ENCODE measurements at regions not wholly inside any gene's neighbourhood (a gene's known extent, or its start where the extent isn't known, plus 50 kb on each side); places are given as distances from the start of the nearest gene placed in this dataset.
"Not testable (repeated sequence)": the region's sequence is repeated elsewhere in the genome, so short reads cannot be mapped to it uniquely, and the experiment has no call there.

- no peak for ATAC-seq
- no peak for TF ChIP-seq TOX (CRISPR knock-in tag; IDR thresholded peaks at IDR 0.05; ENCODE audit: borderline replicate concordance)
- TF ChIP-seq ZC3H10 (CRISPR knock-in tag; IDR thresholded peaks at IDR 0.05), result no peak
- TF ChIP-seq ZNF8 (CRISPR knock-in tag; IDR thresholded peaks at IDR 0.05), result no peak
- no peak for TF ChIP-seq ZFP30 (CRISPR knock-in tag; IDR thresholded peaks at IDR 0.05)
- no peak for TF ChIP-seq RARB (CRISPR knock-in tag; IDR thresholded peaks at IDR 0.05)
- no peak for TF ChIP-seq CSRNP3 (CRISPR knock-in tag; IDR thresholded peaks at IDR 0.05)
- TF ChIP-seq GLIS3 (CRISPR knock-in tag; IDR thresholded peaks at IDR 0.05), result no peak
- no peak for TF ChIP-seq TCF4 (CRISPR knock-in tag; IDR thresholded peaks at IDR 0.05; ENCODE audit: borderline replicate concordance)
- no peak for TF ChIP-seq BACH2 (CRISPR knock-in tag; IDR thresholded peaks at IDR 0.05; ENCODE audit: borderline replicate concordance)
- TF ChIP-seq POU6F1 (CRISPR knock-in tag; IDR thresholded peaks at IDR 0.05; ENCODE audit: borderline replicate concordance, low read depth), result no peak
- TF ChIP-seq, protein P1, sequence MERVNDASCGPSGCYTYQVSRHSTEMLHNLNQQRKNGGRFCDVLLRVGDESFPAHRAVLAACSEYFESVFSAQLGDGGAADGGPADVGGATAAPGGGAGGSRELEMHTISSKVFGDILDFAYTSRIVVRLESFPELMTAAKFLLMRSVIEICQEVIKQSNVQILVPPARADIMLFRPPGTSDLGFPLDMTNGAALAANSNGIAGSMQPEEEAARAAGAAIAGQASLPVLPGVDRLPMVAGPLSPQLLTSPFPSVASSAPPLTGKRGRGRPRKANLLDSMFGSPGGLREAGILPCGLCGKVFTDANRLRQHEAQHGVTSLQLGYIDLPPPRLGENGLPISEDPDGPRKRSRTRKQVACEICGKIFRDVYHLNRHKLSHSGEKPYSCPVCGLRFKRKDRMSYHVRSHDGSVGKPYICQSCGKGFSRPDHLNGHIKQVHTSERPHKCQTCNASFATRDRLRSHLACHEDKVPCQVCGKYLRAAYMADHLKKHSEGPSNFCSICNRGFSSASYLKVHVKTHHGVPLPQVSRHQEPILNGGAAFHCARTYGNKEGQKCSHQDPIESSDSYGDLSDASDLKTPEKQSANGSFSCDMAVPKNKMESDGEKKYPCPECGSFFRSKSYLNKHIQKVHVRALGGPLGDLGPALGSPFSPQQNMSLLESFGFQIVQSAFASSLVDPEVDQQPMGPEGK (CRISPR knock-in tag; IDR thresholded peaks at IDR 0.05; ENCODE audit: borderline replicate concordance), result no peak
- TF ChIP-seq OSR1 (CRISPR knock-in tag; IDR thresholded peaks at IDR 0.05), result no peak
- TF ChIP-seq ESRRG (CRISPR knock-in tag; IDR thresholded peaks at IDR 0.05), result no peak
Measured at GRCh38 chr11:23644443-23644842, 784.2 kb upstream of the CCDC179 start.

GRCh38 chr11:23652336-23652735 is 792.1 kb upstream of the CCDC179 start:
- ATAC-seq, result not testable (repeated sequence)

GRCh38 chr11:23653071-23653675 is 792.9 kb upstream of the CCDC179 start:
- no peak for ATAC-seq
- TF ChIP-seq ZNF8 (CRISPR knock-in tag; IDR thresholded peaks at IDR 0.05), result no peak
- TF ChIP-seq OSR1 (CRISPR knock-in tag; IDR thresholded peaks at IDR 0.05), result no peak
- no peak for TF ChIP-seq PPARA (CRISPR knock-in tag; IDR thresholded peaks at IDR 0.05; ENCODE audit: borderline replicate concordance)
- no peak for TF ChIP-seq GLIS3 (CRISPR knock-in tag; IDR thresholded peaks at IDR 0.05)
- TF ChIP-seq ZNF565 (CRISPR knock-in tag; conservative IDR thresholded peaks at IDR 0.05; ENCODE audit: low read depth), result no peak
- TF ChIP-seq ESRRG (CRISPR knock-in tag; IDR thresholded peaks at IDR 0.05), result no peak
- TF ChIP-seq CSRNP3 (CRISPR knock-in tag; IDR thresholded peaks at IDR 0.05), result no peak
- TF ChIP-seq CSDC2 (CRISPR knock-in tag; IDR thresholded peaks at IDR 0.05), result no peak
- TF ChIP-seq BACH2 (CRISPR knock-in tag; IDR thresholded peaks at IDR 0.05; ENCODE audit: borderline replicate concordance), result no peak
- no peak for TF ChIP-seq ARNTL (CRISPR knock-in tag; IDR thresholded peaks at IDR 0.05; ENCODE audit: borderline replicate concordance, low read depth)
- TF ChIP-seq, protein P2, sequence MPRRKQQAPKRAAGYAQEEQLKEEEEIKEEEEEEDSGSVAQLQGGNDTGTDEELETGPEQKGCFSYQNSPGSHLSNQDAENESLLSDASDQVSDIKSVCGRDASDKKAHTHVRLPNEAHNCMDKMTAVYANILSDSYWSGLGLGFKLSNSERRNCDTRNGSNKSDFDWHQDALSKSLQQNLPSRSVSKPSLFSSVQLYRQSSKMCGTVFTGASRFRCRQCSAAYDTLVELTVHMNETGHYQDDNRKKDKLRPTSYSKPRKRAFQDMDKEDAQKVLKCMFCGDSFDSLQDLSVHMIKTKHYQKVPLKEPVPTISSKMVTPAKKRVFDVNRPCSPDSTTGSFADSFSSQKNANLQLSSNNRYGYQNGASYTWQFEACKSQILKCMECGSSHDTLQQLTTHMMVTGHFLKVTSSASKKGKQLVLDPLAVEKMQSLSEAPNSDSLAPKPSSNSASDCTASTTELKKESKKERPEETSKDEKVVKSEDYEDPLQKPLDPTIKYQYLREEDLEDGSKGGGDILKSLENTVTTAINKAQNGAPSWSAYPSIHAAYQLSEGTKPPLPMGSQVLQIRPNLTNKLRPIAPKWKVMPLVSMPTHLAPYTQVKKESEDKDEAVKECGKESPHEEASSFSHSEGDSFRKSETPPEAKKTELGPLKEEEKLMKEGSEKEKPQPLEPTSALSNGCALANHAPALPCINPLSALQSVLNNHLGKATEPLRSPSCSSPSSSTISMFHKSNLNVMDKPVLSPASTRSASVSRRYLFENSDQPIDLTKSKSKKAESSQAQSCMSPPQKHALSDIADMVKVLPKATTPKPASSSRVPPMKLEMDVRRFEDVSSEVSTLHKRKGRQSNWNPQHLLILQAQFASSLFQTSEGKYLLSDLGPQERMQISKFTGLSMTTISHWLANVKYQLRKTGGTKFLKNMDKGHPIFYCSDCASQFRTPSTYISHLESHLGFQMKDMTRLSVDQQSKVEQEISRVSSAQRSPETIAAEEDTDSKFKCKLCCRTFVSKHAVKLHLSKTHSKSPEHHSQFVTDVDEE (CRISPR knock-in tag; IDR thresholded peaks at IDR 0.05), result no peak
- TF ChIP-seq ZFP3 (CRISPR knock-in tag; IDR thresholded peaks at IDR 0.05), result no peak
- TF ChIP-seq ZC3H10 (CRISPR knock-in tag; IDR thresholded peaks at IDR 0.05), result no peak
- TF ChIP-seq RARB (CRISPR knock-in tag; IDR thresholded peaks at IDR 0.05), result no peak
- TF ChIP-seq, protein P1 (CRISPR knock-in tag; IDR thresholded peaks at IDR 0.05; ENCODE audit: borderline replicate concordance), result no peak
- no peak for TF ChIP-seq POU6F1 (CRISPR knock-in tag; IDR thresholded peaks at IDR 0.05; ENCODE audit: borderline replicate concordance, low read depth)
- TF ChIP-seq TCF4 (CRISPR knock-in tag; IDR thresholded peaks at IDR 0.05; ENCODE audit: borderline replicate concordance), result no peak
- TF ChIP-seq TOX (CRISPR knock-in tag; IDR thresholded peaks at IDR 0.05; ENCODE audit: borderline replicate concordance), result no peak
- TF ChIP-seq ISL1 (CRISPR knock-in tag; IDR thresholded peaks at IDR 0.05), result no peak
- no peak for TF ChIP-seq CREB5 (CRISPR knock-in tag; IDR thresholded peaks at IDR 0.05; ENCODE audit: low read depth)
